HG02885 (cell line): ENCODE measurements at regions not wholly inside any gene's neighbourhood (a gene's known extent, or its start where the extent isn't known, plus 50 kb on each side); places are given as distances from the start of the nearest gene placed in this dataset.

Experiments
- ATAC-seq: cut with Tn5 transposase; IDR thresholded peaks from one replicate; pipeline ENCODE4 v1.9.1; 2021; ENCODE audit warnings: mild to moderate bottlenecking; ENCODE audit not compliant: unreplicated experiment, poor library complexity

DNA sequence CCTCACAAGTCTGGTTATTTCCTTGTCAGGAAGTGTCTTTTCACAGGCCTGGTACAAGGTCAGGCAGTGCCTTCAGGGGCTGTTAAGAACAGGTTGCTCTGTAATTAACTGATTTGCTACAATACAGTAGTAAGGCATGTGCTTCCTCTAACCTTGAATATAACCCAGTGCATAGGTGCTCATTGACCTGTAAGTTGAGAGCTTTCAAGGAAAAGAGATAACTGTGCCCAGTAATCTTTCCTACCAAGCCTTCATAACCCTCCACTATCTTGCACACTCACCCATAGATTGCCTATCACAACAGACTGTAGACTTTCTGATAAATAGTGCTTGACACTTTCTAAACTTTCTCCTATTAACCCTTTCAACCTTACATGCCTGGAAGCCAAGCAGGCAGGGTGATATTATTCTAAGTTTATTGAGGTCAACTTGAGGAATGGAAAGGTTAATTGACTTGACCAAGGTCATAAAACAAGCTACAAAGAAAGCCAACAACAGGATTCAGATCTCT lies 148.1 kb downstream of the PPARGC1A start:
- ATAC-seq: no peak

- no peak for ATAC-seq
Measured at GRCh38 chr4:23737571-23737970, 152.3 kb downstream of the PPARGC1A start.

- ATAC-seq: no peak
Measured at GRCh38 chr4:23736466-23736865, 153.4 kb downstream of the PPARGC1A start.

GRCh38 chr4:23734000-23734399 lies 155.8 kb downstream of the PPARGC1A start:
- no peak for ATAC-seq

DNA sequence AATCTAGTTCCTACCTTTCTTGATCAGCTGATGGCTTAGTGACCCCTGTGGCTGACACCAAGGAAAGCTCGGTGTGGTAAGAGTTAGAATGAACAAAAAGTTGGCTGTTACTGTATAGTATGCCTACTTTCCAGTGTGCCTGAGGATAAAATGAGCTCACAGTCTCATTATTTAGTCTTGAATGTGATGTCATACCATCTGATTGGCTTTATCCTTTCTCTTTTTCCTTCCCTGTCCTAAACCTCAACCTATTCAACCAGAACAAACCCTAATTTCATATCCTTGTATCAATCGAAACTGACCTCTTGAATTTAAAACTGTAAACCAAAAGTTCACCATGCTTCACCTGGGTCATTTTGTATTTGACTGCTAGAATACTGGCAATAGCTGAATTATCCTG lies 156.4 kb downstream of the PPARGC1A start:
- no peak for ATAC-seq

GRCh38 chr4:23730998-23731397 lies 158.8 kb downstream of the PPARGC1A start:
- no peak for ATAC-seq

DNA sequence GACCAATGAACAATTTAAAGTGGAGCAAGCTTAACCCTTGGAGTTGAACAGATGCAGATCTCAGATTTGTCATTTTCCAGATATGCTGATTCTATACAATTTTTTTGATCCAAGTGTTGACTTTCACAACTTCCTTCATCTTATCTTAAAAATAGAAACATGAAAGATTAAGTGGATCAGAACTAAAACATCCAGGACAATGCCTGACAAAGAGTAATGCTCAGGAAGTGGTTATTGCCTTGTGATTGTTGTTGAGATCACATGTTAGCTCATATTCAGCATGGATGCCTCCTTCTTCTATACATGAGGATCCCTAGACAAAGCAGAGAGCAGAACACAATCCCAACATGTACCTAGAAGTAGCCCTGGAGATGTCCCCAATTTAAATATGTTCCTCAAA lies 160.9 kb downstream of the PPARGC1A start:
- no peak for ATAC-seq

GRCh38 chr4:23728393-23728792 lies 161.5 kb downstream of the PPARGC1A start:
- ATAC-seq: no peak

DNA sequence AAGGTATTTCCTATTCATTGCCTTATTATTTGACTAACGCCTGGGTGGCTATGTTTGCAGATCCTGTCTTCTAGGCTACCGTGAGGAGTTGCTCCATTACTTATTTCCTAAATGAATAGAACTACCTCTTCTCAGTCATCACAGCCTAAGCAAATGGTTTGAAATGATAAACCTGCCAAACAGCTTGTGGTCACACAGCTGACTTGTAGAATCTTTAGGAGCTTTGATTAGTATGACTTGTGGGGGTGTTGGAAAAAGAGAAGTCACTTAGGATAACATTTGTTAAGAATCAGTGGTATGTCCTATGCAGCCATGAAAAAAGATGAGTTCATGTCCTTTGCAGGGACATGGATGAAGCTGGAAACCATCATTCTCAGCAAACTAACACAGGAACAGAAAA lies 169.3 kb downstream of the PPARGC1A start:
- ATAC-seq: no peak

GRCh38 chr4:23718435-23718834 lies 171.4 kb downstream of the PPARGC1A start:
- ATAC-seq: no peak

DNA sequence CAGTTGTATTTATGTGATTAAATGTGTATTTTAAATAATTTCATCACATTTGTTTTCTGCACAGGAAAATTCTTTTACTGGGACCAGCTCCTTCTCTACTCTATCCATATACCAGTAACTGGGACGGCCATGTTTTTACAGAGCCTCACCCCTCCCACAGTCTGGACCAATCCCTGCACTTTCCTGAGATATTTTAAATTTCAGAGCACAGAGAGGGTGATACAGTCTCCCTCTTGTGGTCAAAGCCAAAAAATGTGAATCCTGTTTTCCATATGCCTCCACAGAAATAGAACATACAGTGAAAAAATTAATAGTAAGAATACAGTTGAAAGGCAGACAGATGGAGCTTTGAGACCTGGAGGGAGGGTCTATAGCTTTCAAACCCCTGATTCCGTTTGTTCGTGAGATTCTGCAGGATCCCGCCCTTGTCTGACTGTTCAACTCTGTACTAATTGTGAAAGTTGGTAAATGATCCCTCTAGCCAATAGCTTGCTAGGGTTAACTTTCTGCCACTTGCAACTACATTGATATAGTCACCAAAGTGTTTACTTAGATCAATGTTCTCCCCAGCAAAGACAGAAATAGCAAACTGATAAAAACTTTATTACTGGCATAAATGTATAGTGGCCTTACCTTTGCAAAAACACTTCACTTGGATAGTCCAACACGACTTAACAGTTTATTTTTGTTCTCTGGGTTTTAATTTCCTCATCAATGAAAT lies 172.2 kb downstream of the PPARGC1A start:
- ATAC-seq: no peak

GRCh38 chr4:23710298-23710697 lies 179.5 kb downstream of the PPARGC1A start:
- ATAC-seq: no peak

GRCh38 chr4:23707652-23708026 lies 182.2 kb downstream of the PPARGC1A start:
- no peak for ATAC-seq

DNA sequence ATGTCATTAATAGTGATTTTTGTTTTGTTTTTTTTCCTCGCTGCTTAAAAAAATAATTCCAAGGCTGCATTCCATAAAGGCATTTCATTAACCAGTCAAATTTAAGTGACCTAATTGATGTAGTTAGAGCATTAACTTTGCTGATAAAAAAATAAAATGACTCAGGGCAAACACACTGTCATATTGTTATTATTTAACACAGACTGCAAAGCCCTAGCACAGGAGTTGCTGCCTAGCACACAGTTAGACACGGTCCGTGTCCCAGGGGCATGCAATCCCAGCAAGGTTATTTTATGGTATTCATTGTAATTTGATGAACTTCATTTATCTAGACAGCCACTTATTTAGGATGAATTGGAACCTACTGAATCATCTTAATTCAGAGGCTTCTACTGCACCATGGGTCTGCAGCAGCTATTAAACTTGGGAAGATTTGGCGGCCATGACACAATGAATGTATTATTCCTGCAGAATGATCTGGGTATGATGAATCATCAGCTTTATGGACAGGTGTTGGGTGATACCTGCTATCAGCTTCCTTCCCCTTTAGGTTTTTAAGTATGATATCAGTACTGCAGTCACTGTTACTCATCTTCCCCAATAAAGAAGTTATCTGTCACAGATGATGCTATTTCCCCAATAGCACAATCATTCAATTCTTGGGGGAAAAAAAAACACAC lies 182.7 kb downstream of the PPARGC1A start:
- no peak for ATAC-seq

DNA sequence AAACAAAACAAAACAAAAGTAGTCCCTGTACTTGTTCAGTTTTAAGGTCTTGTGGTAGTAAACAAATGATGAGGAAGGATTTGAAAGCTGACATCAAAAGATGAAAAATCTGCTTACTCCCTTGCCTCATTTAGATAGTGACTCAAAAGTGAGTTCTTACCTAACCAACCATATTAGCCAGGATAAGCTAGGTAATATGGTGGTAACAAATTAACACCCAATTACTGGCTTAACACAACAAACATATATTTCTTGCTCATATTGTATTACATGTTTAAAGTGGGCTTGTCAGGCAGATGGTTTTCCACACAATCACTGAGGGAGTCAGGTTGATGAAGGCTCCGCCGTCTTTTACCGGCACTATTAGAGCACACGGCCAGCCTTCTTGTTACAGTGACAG lies 189.7 kb downstream of the PPARGC1A start:
- no peak for ATAC-seq

DNA sequence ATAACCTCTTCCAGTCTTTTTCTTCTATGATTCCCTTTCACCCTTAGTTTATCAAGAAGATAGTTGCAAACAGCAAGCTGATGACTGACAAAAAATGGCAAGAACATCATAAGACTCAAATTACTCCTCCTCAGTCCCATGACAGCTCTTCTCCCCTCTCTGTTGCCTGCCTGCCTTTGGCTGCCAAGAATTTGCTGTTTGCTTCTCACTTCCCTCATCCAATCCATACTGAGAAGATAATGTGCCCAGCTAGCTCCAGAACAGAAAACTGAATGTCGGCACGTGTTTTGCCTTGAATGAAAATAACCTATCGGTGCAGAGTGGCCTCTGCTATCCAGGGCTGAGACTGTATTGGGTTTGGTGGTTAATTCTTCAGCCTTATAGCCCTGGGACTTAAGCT lies 192.1 kb downstream of the PPARGC1A start:
- no peak for ATAC-seq

GRCh38 chr4:23697001-23697528 lies 192.8 kb downstream of the PPARGC1A start:
- no peak for ATAC-seq

- no peak for ATAC-seq
Measured at GRCh38 chr4:23686169-23686897, 203.5 kb downstream of the PPARGC1A start.

DNA sequence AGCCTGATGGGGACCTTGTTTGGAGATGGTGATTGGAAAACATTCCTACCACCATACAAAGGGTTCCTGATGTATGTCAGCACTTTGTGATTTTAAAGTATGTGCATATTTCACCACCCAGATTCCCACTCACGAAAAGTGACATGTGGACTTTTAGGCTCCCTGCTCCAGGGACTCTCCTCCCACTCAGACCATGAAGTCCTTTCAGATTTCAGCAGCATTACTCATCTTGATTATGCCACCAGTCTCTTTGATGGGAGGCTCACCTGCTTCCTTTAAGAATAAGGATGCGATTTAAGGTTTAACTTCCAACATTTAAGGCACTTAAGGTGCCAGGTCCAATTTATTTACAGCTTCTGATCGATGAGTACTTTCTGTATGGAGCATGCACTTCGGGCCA lies 204.4 kb downstream of the PPARGC1A start:
- ATAC-seq: no peak

DNA sequence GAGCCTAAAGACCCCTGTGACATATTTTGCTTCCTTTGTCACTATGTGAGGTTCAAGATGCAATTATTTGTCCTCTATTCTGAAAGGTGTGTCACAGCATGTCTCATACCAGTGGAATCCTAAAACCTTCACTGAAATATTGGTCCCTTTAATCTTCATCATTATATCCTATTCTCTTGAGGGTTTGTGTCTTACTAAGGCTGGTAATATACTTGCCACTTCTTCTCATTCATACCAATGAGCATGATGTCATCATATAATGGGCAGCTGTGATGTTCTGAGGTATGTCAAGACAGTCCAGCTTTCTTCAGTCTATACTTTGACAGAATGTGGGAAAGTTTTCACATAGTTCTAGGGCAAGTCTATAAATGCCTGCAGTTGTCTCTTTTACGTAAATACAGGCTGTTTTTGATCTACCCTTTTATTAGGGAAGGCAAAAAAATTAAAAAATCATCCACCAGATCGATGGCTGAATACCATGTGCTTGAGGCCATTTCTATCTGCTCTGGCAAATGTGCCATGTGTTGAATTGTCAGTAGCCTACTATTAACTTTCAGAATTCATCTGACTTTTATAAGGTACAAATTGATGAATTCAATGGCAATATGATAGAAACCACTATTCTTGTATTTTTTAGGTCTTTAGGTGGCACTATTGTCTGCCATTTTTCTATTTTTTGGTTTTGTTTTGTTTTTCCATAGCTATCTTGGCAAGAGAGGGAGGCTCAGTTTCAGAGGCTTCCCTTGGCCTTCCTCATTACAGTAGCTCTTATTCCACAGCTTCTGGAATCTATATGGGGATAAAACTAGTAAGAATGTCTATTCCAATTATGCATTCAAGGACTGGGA lies 209.0 kb downstream of the PPARGC1A start:
- ATAC-seq: no peak
